Left kidney (tissue), 1 donor: ENCODE measurements at regions not wholly inside any gene's neighbourhood (a gene's known extent, or its start where the extent isn't known, plus 50 kb on each side); places are given as distances from the start of the nearest gene placed in this dataset.
"Not testable (repeated sequence)": the region's sequence is repeated elsewhere in the genome, so short reads cannot be mapped to it uniquely, and the experiment has no call there.

Experiments used
- DNase-seq: peaks from one replicate; pipeline ENCODE4 v3.0.0-alpha.2; 2013

GRCh38 chr15:31217566-31218270 lies 108.9 kb upstream of the KLF13 start:
- no peak for DNase-seq

DNA sequence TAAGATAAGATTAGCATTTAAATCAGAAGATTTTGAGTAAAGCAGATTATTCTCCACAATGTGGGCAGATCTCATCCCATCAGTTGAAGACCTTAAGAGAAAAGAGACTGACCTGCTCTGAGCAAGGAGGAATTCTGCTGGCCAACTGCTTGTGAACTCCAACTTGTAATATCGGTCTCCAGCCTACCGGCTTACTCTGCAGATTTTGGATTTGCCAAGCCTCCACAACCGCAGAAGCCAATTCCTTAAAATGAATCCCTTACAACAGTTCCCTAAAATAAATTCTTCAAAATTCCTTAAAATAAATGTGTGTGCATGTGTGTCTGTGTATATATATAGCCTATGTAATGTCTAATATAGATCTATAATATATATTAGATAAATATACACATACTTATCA lies 107.4 kb upstream of the KLF13 start:
- no peak for DNase-seq

GRCh38 chr15:31221936-31222515 lies 104.6 kb upstream of the KLF13 start:
- no peak for DNase-seq

GRCh38 chr15:31222773-31223341 lies 103.8 kb upstream of the KLF13 start:
- DNase-seq: no peak

- DNase-seq: no peak
These were observed 102.9 kb upstream of the KLF13 start for GRCh38 chr15:31223478-31224350.

DNA sequence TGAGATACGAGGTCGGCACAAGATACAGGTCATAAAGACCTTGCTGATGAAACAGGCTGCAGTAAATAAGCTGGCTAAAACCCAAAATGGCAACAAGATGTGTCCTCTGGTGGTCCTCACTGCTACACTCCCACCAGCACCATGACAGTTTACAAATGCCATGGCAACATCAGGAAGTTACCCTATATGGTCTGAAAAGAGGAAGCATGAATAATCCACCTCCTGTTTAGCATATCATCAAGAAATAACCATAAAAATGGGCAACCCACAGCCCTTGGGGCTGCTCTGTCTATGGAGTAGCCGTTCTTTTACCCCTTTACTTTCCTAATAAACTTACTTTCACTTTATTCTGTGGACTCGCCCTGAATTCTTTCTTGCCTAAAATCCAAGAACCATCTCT lies 102.0 kb upstream of the KLF13 start:
- not testable (repeated sequence) for DNase-seq

- DNase-seq: no peak
These were observed 101.2 kb upstream of the KLF13 start for GRCh38 chr15:31225356-31225955.

DNA sequence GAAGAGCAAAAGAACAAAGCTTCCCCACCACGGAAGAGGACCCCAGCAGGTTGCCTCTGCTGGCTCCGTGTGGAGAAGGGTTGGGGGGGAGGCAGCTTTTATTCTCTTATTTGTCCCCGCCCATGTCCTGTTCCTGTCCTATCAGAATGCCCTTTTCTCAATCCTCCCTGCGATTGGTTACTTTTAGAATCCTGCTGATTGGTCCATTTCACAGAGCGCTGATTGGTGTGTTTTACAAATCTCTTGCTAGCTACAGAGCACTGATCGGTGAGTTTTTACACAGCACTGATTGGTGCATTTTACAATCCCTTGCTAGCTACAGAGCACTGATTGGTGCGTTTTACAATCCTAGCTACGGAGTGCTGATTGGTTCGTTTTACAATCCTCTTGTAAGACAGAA lies 100.6 kb upstream of the KLF13 start:
- DNase-seq: no peak

DNA sequence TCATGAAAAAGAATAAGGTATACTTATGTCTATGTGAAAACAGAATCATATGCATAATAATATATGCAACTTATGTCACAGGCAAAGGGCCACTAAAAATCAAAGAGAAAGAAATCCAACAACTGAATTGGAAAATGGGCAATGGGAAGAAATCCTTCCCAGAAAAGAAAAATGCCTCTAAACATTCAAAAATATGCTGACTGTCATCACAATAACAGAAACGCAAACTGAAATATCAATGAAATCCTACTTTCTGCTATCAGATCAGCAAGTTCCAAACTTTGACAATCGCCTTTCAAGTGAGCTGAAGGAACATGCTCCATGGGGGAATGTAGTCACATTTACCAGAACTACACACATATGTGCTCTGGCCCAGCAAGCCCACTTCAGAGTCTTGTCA lies 99.4 kb upstream of the KLF13 start:
- no peak for DNase-seq

DNA sequence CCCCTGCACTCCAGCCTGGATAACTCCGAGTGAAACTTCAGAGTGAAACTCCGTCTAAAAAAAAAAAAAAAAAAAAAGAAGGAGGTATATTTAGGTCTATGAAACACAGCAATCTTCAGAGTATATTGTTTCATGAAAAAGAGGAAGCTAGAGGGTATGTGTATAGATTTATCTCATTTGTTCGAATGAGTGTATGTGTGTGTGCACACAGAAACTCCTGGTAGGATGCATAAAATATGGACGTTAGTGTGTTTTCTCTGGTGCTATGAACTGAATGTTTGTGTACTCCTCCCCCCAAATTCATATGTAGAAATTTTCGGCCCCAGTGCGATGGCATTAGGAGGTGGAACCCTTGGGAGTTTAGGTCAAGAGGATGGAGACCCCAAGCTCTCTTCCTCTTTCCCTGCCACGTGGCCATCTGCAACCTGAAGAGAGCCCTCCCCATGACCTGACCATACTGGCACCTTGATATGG lies 98.6 kb upstream of the KLF13 start:
- no peak for DNase-seq

- no peak for DNase-seq
These were observed 97.4 kb upstream of the KLF13 start for GRCh38 chr15:31228980-31229826.

- no peak for DNase-seq
These were observed 95.8 kb upstream of the KLF13 start for GRCh38 chr15:31230630-31231485.

DNA sequence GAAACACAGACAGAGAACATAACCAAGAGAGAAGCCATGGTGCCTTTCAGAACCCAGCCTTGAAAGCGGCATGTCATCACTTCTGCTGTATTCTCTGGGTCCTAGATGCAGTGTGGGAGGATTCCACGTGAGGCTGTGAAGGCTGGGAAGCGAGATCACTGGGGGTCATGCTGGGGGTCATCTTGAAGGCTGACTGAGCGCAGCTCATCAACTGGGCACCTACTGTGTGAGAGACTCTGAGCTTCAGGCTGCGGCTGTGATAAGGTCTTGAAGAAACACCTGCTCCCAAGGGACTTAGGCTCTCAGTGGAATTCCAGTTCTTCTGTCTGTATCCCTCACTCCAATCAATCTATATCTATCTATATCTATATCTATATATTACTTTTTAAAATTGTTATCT lies 91.8 kb upstream of the KLF13 start:
- no peak for DNase-seq

DNA sequence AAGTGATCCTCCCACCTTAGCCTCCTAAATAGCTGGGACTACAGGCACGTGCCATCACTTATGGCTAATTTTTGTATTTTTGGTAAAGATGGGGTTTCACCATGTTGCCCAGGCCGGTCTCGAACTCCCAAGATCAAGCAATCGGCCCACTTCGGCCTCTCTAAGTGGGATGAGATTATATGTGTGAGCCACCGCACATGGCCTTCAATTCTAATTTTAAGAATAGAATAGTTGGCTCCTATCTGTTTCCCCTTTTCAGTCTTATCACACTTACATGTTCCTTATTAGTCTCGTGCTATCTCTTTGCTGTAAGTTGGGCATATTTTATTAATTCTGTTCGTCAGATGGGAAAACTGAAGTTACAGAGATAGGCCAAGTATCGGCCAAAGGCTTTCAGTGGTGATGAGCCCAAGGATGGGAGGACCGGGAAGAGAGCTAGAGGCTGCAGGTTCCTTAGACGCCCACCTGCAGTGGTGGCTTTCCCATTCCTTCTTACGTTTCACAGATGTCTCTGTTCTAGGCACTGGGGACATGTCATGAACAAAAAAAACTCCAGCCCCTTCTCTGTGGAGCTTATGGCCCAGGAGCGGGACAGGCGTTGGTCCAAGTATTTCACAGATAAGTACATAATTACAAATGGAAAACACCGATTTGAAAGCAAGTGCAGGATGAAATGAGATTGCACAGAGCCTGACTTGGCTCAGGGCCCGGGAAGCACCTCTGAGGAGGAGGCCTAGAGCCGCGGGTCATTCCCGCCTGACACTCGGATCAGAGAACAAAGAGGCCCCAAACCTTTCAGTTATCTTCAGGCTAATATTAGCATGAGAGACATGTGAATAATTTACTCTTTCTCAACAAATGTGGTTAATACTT lies 91.1 kb upstream of the KLF13 start:
- no peak for DNase-seq

DNA sequence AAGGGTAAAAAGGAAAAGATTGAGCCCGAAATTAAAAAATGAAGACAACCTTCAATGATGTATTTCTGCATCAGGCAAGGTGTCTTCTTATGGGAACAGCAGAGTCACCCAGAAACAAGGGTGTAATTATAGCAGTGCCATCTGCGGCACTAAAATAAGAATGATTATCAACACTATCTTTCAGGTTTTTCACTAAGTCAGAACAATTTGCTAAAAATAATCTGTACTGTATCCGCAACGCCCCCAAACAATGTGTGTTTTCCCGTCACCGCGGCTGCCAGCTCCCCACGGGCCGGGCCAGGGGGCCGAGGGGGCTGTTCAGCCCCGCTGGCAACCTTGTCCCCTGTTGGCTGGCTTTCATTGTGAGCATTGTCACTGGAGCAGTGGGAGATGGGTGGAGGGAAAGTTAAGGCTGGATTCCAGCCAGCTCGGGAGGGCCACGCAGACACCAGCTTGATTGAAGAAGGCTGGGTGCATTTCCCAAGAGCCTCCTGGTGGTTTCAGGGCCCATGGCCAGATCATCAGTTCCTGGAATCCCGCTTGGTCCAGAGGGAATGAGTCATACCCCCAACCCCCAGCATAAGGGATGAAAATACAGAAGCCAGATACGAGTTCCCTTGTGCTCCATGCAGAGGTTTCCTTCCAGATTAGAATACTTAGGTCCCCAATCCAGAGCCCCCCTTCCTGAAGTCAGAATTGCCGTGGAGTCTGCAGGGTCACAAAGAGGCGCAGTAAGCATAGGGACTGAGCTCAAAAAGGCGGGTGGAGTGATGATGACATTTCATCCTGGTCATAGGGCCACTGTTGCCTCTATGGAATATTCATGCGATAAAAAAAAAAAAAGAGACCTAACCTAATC lies 90.2 kb upstream of the KLF13 start:
- DNase-seq: no peak

DNA sequence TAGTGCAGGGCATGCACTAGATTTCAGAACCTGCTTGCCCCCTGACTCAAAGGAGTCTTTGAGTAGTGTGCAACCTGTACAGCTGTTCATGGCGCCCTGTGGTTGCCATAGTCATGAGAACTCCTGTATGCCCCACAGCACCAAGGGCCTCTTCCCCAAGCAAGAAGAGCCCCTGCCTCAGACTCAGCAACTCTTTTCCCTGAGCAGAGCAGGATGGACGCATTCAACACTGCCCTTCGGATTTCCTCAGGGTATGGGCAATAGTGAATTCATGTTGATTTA lies 89.7 kb upstream of the KLF13 start:
- no peak for DNase-seq

DNA sequence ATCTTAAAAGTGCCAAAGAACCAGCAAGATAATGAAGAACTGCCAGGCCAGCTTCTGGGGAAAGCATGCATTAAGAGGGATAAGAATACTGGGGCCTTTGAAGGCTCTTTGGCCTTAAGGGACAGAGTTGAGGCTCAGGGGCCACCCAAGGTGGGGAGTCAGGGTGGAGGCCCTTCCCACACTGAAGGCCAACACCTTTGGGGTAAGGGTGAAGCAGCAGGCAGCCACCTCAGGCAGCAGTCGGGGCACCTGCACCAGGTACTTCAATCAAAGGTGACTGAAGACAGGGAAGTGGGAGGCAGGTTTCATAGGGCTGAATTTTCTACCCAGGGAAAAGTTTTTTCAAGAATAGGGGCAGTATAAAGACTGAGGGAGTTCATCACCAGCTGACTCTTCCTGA lies 87.7 kb upstream of the KLF13 start:
- DNase-seq: no peak

DNA sequence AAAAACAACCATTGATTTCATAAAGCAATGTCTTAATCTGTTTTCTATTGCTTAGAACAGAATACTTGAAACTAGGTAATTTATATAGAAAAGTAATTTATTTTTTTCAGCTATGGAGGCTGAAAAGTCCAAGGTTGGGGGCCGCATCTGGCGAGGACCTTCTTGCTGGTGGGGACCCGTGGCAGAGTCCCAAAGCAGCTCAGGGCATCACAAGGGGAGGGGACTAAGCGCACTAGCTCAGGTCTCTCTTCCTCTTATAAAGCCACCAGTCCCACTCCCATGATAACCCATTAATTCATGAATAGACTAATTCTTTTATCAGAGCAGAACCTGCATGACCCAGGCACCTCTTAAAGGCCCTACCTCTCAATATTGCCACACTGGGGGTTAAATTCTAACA lies 87.2 kb upstream of the KLF13 start:
- no peak for DNase-seq
